Esophagus squamous epithelium (tissue), 5 donors: ENCODE measurements at regions not wholly inside any gene's neighbourhood (a gene's known extent, or its start where the extent isn't known, plus 50 kb on each side); places are given as distances from the start of the nearest gene placed in this dataset.

ENCODE experiments used
- DNase-seq: peaks from one replicate; lab custom pipeline; 2025; lab: John Stamatoyannopoulos, UW
- H3K27ac ChIP-seq, 4 donors: fragments of 200-600 bp; sonication (generic); one replicate each; pipeline ENCODE4 v1.5.1; 2016 to 2019; ENCODE audit warnings: mild to moderate bottlenecking in 1 of 4
- H3K27me3 ChIP-seq, 4 donors: fragments of 200-600 bp; sonication (generic); 1 replicate in 3 of 4; 2 replicates in 1 of 4; pipeline versions ENCODE4 v1.5.1 to v1.6.0; 2017 to 2021; ENCODE audit warnings: antibody characterized with exemption in 1 of 4
- H3K36me3 ChIP-seq, 3 donors: fragments of 200-600 bp; sonication (generic); one replicate each; pipeline ENCODE4 v1.5.1; 2016 to 2019
- H3K4me1 ChIP-seq, 3 donors: fragments of 200-600 bp; sonication (generic); one replicate each; pipeline ENCODE4 v1.5.1; 2017 to 2019
- H3K4me3 ChIP-seq, 4 donors: fragments of 200-600 bp; sonication (generic); 1 replicate in 3 of 4; 2 replicates in 1 of 4; pipeline ENCODE4 v1.5.1; 2016 to 2019; ENCODE audit warnings: mild to moderate bottlenecking in 2 of 4, moderate library complexity in 1 of 4
- H3K9me3 ChIP-seq, 3 donors: fragments of 200-600 bp; sonication (generic); one replicate each; pipeline ENCODE4 v1.5.1; 2016 to 2019
- POLR2A ChIP-seq, 4 donors: fragments of 450-650 bp; IDR thresholded peaks; one replicate each; pipeline ENCODE4 v1.6.1; 2017; ENCODE audit warnings: antibody characterized with exemption in 4 of 4, mild to moderate bottlenecking in 4 of 4, moderate library complexity in 3 of 4
- WGBS, 2 donors: methylation state at CpG; one replicate each; pipeline ENCODE4 v1.1.5; 2018; 5-methylcytosine and 5-hydroxymethylcytosine counted together
- intact Hi-C: fragments of 100-400 bp; cut with DNase I; formaldehyde crosslinking; loops from one replicate; pipeline ENCODE4 v1.15.0; 2022
- TF ChIP-seq, protein P1 (sequence below), 6 experiments: fragments of 450-650 bp in 4 of 6; fragments of 200-600 bp in 2 of 6; sonication (generic) in 2 of 6; IDR thresholded peaks; one replicate each; pipeline ENCODE4 v1.5.1; 2016 to 2019; ENCODE audit warnings: antibody characterized with exemption in 6 of 6, mild to moderate bottlenecking in 4 of 6, moderate library complexity in 4 of 6
- donor health status: DM: yes; HTN: yes; CAD: no.

DNA sequence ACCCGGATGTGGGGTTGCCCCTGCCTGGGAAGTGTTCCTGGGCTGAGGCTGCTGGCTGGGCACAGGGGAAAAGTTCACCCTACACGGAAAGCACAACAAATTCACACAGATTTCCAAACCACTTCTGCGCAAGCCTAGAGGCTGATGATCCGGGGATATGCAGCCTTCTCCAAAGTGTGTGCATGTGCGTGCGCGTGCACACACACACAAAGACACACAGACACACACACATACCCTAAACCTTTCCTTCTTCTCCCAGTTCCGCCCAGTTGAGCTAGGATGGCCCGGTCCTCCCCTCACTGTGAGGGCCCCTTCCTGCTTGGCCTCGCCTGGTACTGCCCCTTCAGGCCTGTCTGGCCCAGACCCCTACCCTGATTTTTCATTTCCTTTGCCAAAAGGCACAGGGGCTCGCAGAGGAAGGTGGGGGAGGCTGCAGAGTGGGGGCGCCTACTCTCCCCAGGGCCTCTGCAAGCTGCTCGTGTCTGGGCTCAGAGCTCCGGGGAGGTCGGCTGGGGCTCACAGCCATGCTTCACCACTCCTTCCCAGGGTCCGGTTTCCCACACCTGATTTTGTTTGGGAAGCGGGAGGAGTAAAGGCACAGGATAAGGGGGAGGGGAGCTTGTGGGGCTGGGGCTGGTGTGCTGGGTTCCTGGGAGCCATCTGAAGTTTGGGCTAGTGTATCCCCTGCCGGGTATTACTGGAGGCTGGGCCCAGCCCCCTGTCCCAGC is 144.7 kb downstream of the ENGASE start:
- TF ChIP-seq, protein P1, sequence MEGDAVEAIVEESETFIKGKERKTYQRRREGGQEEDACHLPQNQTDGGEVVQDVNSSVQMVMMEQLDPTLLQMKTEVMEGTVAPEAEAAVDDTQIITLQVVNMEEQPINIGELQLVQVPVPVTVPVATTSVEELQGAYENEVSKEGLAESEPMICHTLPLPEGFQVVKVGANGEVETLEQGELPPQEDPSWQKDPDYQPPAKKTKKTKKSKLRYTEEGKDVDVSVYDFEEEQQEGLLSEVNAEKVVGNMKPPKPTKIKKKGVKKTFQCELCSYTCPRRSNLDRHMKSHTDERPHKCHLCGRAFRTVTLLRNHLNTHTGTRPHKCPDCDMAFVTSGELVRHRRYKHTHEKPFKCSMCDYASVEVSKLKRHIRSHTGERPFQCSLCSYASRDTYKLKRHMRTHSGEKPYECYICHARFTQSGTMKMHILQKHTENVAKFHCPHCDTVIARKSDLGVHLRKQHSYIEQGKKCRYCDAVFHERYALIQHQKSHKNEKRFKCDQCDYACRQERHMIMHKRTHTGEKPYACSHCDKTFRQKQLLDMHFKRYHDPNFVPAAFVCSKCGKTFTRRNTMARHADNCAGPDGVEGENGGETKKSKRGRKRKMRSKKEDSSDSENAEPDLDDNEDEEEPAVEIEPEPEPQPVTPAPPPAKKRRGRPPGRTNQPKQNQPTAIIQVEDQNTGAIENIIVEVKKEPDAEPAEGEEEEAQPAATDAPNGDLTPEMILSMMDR (IDR thresholded peaks at IDR 0.05): no peak
- TF ChIP-seq POLR2A (IDR thresholded peaks at IDR 0.05): no peak
- no peak overlapping the region for H3K4me3 ChIP-seq
- H3K9me3 ChIP-seq: no peaks in the 10 kb centered on the region
- 66 to 81% methylated on average over 9 to 10 of the region's 18 CpGs for WGBS, 2 donors
- H3K27ac ChIP-seq: no peak overlapping the region
- peaks cover 0 to 100% (median 2%) of the 10 kb centered on the region in 4 donors for H3K27me3 ChIP-seq
- H3K36me3 ChIP-seq: no peaks in the 10 kb centered on the region
- intact Hi-C loops: no loop called here
- DNase-seq: no peak
- peaks cover 0 to 16% (median 6%) of the 10 kb centered on the region in 3 donors for H3K4me1 ChIP-seq

GRCh38 chr17:79218825-79219200 is 144.2 kb downstream of the ENGASE start:
- Histone ChIP-seq H3K9me3 (no peaks in the 10 kb centered on the region), H3K36me3 (no peaks in the 10 kb centered on the region), H3K4me3 (no peak overlapping the region), H3K27ac (no peak overlapping the region), H3K4me1 (peaks cover 0 to 16% (median 6%) of the 10 kb centered on the region in 3 donors), H3K27me3 (peaks cover 0 to 100% (median 2%) of the 10 kb centered on the region in 4 donors)
- WGBS, 2 donors: 90% methylated on average over 7 of the region's 10 CpGs; no CpG with 5 or more reads in 1 of the 2 donors
- no peak for DNase-seq
- intact Hi-C loops: no loop called here
- TF ChIP-seq, protein P1 (IDR thresholded peaks at IDR 0.05): no peak
- no peak for TF ChIP-seq POLR2A (IDR thresholded peaks at IDR 0.05)

GRCh38 chr17:79218175-79218824 is 143.7 kb downstream of the ENGASE start:
- intact Hi-C loops: no loop called here
- WGBS, 2 donors: 71% methylated on average over 10 of the region's 19 CpGs; no CpG with 5 or more reads in 1 of the 2 donors
- Histone ChIP-seq H3K4me3 (no peak overlapping the region), H3K4me1 (peaks cover 0 to 16% (median 6%) of the 10 kb centered on the region in 3 donors), H3K36me3 (no peaks in the 10 kb centered on the region), H3K27ac (no peak overlapping the region), H3K9me3 (no peaks in the 10 kb centered on the region), H3K27me3 (peaks cover 0 to 100% (median 2%) of the 10 kb centered on the region in 4 donors)
- TF ChIP-seq, protein P1 (IDR thresholded peaks at IDR 0.05): no peak
- TF ChIP-seq POLR2A (IDR thresholded peaks at IDR 0.05): no peak
- DNase-seq: no peak

- H3K9me3 ChIP-seq: no peaks in the 10 kb centered on the region
- peaks cover 0 to 100% (median 2%) of the 10 kb centered on the region in 4 donors for H3K27me3 ChIP-seq
- no peaks in the 10 kb centered on the region for H3K36me3 ChIP-seq
- H3K4me3 ChIP-seq: no peak overlapping the region
- no peak overlapping the region for H3K27ac ChIP-seq
- WGBS, 2 donors: 37 to 39% methylated on average over 11 to 12 of the region's 12 CpGs
- TF ChIP-seq POLR2A (IDR thresholded peaks at IDR 0.05): no peak
- TF ChIP-seq, protein P1 (IDR thresholded peaks at IDR 0.05): no peak
- no peak for DNase-seq
- peaks cover 0 to 16% (median 6%) of the 10 kb centered on the region in 3 donors for H3K4me1 ChIP-seq
- intact Hi-C loops: no loop called here
Measured at GRCh38 chr17:79217473-79218135, 143.0 kb downstream of the ENGASE start.
